H1 (cell line): ENCODE measurements at regions not wholly inside any gene's neighbourhood (a gene's known extent, or its start where the extent isn't known, plus 50 kb on each side); places are given as distances from the start of the nearest gene placed in this dataset.

Source experiments
- CTCF ChIA-PET: fragments of 300-600 bp; sonication (Branson Sonifier 250); formaldehyde crosslinking; loops from one replicate; lab custom pipeline; 2021; ENCODE audit not compliant: partially characterized antibody; lab: Charles Lee
- POLR2A ChIA-PET: fragments of 300-600 bp; sonication (Branson Sonifier 250); formaldehyde crosslinking; loops from one replicate; lab custom pipeline; 2021; ENCODE audit warnings: inconsistent platforms; ENCODE audit not compliant: partially characterized antibody; lab: Charles Lee
- DNase-seq, 2 experiments: peaks; one replicate each; pipeline versions ENCODE4 v3.0.0 to v3.0.0-alpha.2; 2010 to 2022; ENCODE audit warnings: low spot score in 2 of 2, low read depth in 1 of 2, mixed read lengths in 1 of 2
- FAIRE-seq: peaks from 2 replicates; lab custom pipeline; 2011; peaks lifted over from hg19 to GRCh38; lab: Jason Lieb, UNC
- H2AFZ ChIP-seq: 2 replicates; pipeline ENCODE4 v1.8.1; 2012; ENCODE audit warnings: low read length, inconsistent platforms
- H2AK5ac ChIP-seq: 2 replicates; pipeline ENCODE4 v1.6.1; 2013; ENCODE audit warnings: low read depth, low read length
- H2BK120ac ChIP-seq: replicated peaks from 2 replicates; pipeline ENCODE3; 2013; ENCODE audit warnings: low read depth, low read length, inconsistent platforms
- H2BK12ac ChIP-seq: 2 replicates; pipeline ENCODE4 v1.6.1; 2013; ENCODE audit warnings: low read depth, low read length
- H2BK15ac ChIP-seq: 2 replicates; pipeline ENCODE4 v1.6.1; 2013; ENCODE audit warnings: low read length
- H2BK20ac ChIP-seq: 2 replicates; pipeline ENCODE4 v1.6.1; 2013; ENCODE audit warnings: low read length
- H2BK5ac ChIP-seq: 2 replicates; pipeline ENCODE4 v1.6.1; 2013; ENCODE audit warnings: low read depth, low read length
- H3K14ac ChIP-seq: 2 replicates; pipeline ENCODE4 v1.6.1; 2013; ENCODE audit warnings: inconsistent platforms; ENCODE audit not compliant: insufficient read length
- H3K18ac ChIP-seq: 2 replicates; pipeline ENCODE4 v1.6.1; 2013; ENCODE audit warnings: low read length; ENCODE audit errors: extremely low read depth
- H3K23ac ChIP-seq: 2 replicates; pipeline ENCODE4 v1.6.1; 2013; ENCODE audit warnings: inconsistent platforms; ENCODE audit not compliant: insufficient read length
- H3K23me2 ChIP-seq: 2 replicates; pipeline ENCODE4 v1.6.1; 2013; ENCODE audit warnings: low read depth, low read length
- H3K27ac ChIP-seq: 2 replicates; pipeline ENCODE4 v1.6.1; 2011; ENCODE audit warnings: low read depth, low read length, inconsistent platforms
- H3K27me3 ChIP-seq, 4 experiments: replicated peaks in 1 of 4; 1 replicate in 1 of 4; 2 replicates in 3 of 4; pipeline versions ENCODE4 v1.6.1 to v1.8.1; 2011 to 2013; ENCODE audit warnings: low read length in 3 of 4, mild to moderate bottlenecking in 3 of 4, inconsistent platforms in 2 of 4, mixed read lengths in 2 of 4, moderate library complexity in 1 of 4; ENCODE audit not compliant: control insufficient read depth in 3 of 4, insufficient read depth in 3 of 4; ENCODE audit errors: extremely low read depth in 1 of 4
- H3K36me3 ChIP-seq, 4 experiments: 2 replicates each; pipeline versions ENCODE4 v1.6.1 to v1.8.1; 2011 to 2013; ENCODE audit warnings: mild to moderate bottlenecking in 4 of 4, low read length in 3 of 4, moderate library complexity in 2 of 4, control low read depth in 1 of 4, inconsistent platforms in 1 of 4; ENCODE audit not compliant: insufficient read depth in 4 of 4, control insufficient read depth in 2 of 4
- H3K4ac ChIP-seq: replicated peaks from 2 replicates; pipeline ENCODE3; 2013; ENCODE audit warnings: low read length, low read depth, mixed read lengths, inconsistent platforms; ENCODE audit not compliant: insufficient read length
- H3K4me1 ChIP-seq, 4 experiments: replicated peaks in 1 of 4; 1 replicate in 1 of 4; 2 replicates in 3 of 4; pipeline versions ENCODE4 v1.6.1 to v1.8.1; 2011 to 2013; ENCODE audit warnings: low read length in 3 of 4, inconsistent platforms in 2 of 4, mixed read lengths in 1 of 4; ENCODE audit not compliant: insufficient read depth in 4 of 4, control insufficient read depth in 3 of 4
- H3K4me2 ChIP-seq, 2 experiments: 2 replicates each; pipeline versions ENCODE4 v1.6.1 to v1.8.1; 2011 to 2013; ENCODE audit warnings: low read depth in 2 of 2, low read length in 2 of 2, control low read depth in 1 of 2, inconsistent platforms in 1 of 2, mild to moderate bottlenecking in 1 of 2; ENCODE audit not compliant: insufficient read depth in 1 of 2
- H3K4me3 ChIP-seq, 4 experiments: fragments of 200-600, 300-600 bp in 1 of 4; sonication (generic), shearing (Covaris generic), sonication (Bioruptor Twin) in 1 of 4; 2 replicates each; pipeline versions ENCODE4 v1.5.1 to v1.8.1; 2011 to 2016; ENCODE audit warnings: low read length in 4 of 4, low read depth in 3 of 4, control low read depth in 2 of 4, inconsistent platforms in 2 of 4, mild to moderate bottlenecking in 2 of 4, mixed read lengths in 1 of 4, moderate library complexity in 1 of 4; ENCODE audit not compliant: insufficient read depth in 2 of 4; ENCODE audit errors: extremely low read depth in 1 of 4
- H3K56ac ChIP-seq: replicated peaks from 2 replicates; pipeline ENCODE3; 2013; ENCODE audit warnings: low read depth, mild to moderate bottlenecking, mixed read lengths, low read length, inconsistent platforms; ENCODE audit not compliant: insufficient read length
- H3K79me1 ChIP-seq: 2 replicates; pipeline ENCODE4 v1.6.1; 2013; ENCODE audit warnings: low read depth, low read length, control low read depth
- H3K79me2 ChIP-seq, 2 experiments: 2 replicates each; pipeline versions ENCODE4 v1.6.1 to v1.8.1; 2012 to 2013; ENCODE audit warnings: low read length in 2 of 2, mild to moderate bottlenecking in 2 of 2, inconsistent platforms in 1 of 2; ENCODE audit not compliant: insufficient read depth in 2 of 2, control insufficient read depth in 1 of 2
- H3K9ac ChIP-seq, 4 experiments: replicated peaks in 1 of 4; 1 replicate in 1 of 4; 2 replicates in 3 of 4; pipeline versions ENCODE4 v1.6.1 to v1.8.1; 2011 to 2013; ENCODE audit warnings: low read depth in 3 of 4, low read length in 3 of 4, control low read depth in 2 of 4, mild to moderate bottlenecking in 2 of 4, moderate library complexity in 2 of 4, inconsistent platforms in 1 of 4; ENCODE audit errors: extremely low read depth in 1 of 4
- H3K9me3 ChIP-seq, 2 experiments: 2 replicates each; pipeline versions ENCODE4 v1.6.1 to v1.8.1; 2012 to 2013; ENCODE audit warnings: mild to moderate bottlenecking in 2 of 2, moderate library complexity in 2 of 2, control low read depth in 1 of 2, inconsistent platforms in 1 of 2, low read depth in 1 of 2, low read length in 1 of 2, mixed read lengths in 1 of 2; ENCODE audit not compliant: insufficient read depth in 2 of 2
- H4K20me1 ChIP-seq, 2 experiments: replicated peaks in 1 of 2; 2 replicates each; pipeline versions ENCODE3 to v1.8.1; 2011 to 2013; ENCODE audit warnings: inconsistent platforms in 2 of 2, low read length in 2 of 2, mild to moderate bottlenecking in 1 of 2; ENCODE audit not compliant: insufficient read depth in 2 of 2, control insufficient read depth in 1 of 2
- H4K5ac ChIP-seq: 2 replicates; pipeline ENCODE4 v1.6.1; 2013; ENCODE audit warnings: low read length, low read depth, mixed read lengths, inconsistent platforms; ENCODE audit not compliant: insufficient read length
- H4K8ac ChIP-seq: 2 replicates; pipeline ENCODE4 v1.8.0; 2013; ENCODE audit warnings: mild to moderate bottlenecking, moderate library complexity, low read length, inconsistent platforms; ENCODE audit not compliant: insufficient read depth; ENCODE audit errors: extremely low read depth
- H4K91ac ChIP-seq: replicated peaks from 2 replicates; pipeline ENCODE3; 2013; ENCODE audit warnings: low read length, mixed read lengths, inconsistent platforms; ENCODE audit not compliant: insufficient read length
- BACH1 ChIP-seq: IDR thresholded peaks from 2 replicates; pipeline ENCODE4 v1.6.1; 2012; ENCODE audit warnings: low read length, improper control_type of control experiment
- CHD2 ChIP-seq: IDR thresholded peaks from 2 replicates; pipeline ENCODE4 v1.6.1; 2012; ENCODE audit warnings: low read length, improper control_type of control experiment
- CTBP2 ChIP-seq: IDR thresholded peaks from 2 replicates; pipeline ENCODE4 v1.7.0; 2011; ENCODE audit warnings: borderline replicate concordance, mild to moderate bottlenecking, moderate library complexity, mixed read lengths, low read length; ENCODE audit not compliant: insufficient read depth, insufficient read length
- WGBS, 2 experiments: shearing (Covaris generic) in 1 of 2; methylation state at CpG; one replicate each; pipeline versions ENCODE4 v1.1.6 to v1.1.7; 2013 to 2015; ENCODE audit warnings: low lambda C conversion rate in 2 of 2, mixed read lengths in 2 of 2, inconsistent platforms in 1 of 2, low coverage in 1 of 2, missing lambda C conversion rate in 1 of 2; ENCODE audit not compliant: insufficient replicate concordance in 2 of 2, insufficient coverage in 1 of 2, insufficient read length in 1 of 2; ENCODE audit errors: extremely low coverage in 1 of 2, missing lambda C conversion rate in 1 of 2; 5-methylcytosine and 5-hydroxymethylcytosine counted together

- no peak overlapping the region for H3K9ac ChIP-seq
- no peak overlapping the region for H3K27ac ChIP-seq
- no peak overlapping the region for H3K4me2 ChIP-seq
- no peak overlapping the region for H4K5ac ChIP-seq
- H3K23me2 ChIP-seq, result no peaks in the 10 kb centered on the region
- no peak overlapping the region for H2BK12ac ChIP-seq
- no peaks in the 10 kb centered on the region for H3K4me1 ChIP-seq
- no peak overlapping the region for H3K56ac ChIP-seq
- no peak overlapping the region for H3K18ac ChIP-seq
- H3K79me2 ChIP-seq, result no peaks in the 10 kb centered on the region
- no peak overlapping the region for H2BK5ac ChIP-seq
- no peaks in the 10 kb centered on the region for H4K20me1 ChIP-seq
- no peak overlapping the region for H2AFZ ChIP-seq
- H3K79me1 ChIP-seq, result no peaks in the 10 kb centered on the region
- H4K8ac ChIP-seq, result no peak overlapping the region
- DNase-seq (no peak), FAIRE-seq (no peak)
- H2BK15ac ChIP-seq, result no peak overlapping the region
- WGBS, 2 experiments, result 86% methylated on average over 1 of the region's 1 CpG; no CpG with 5 or more reads in 1 of the 2 experiments
- ChIA-PET POLR2A (no interaction called here), CTCF (interaction anchor here (0.7 kb wide), 1 partner anchor 12 kb away, joined by 3 read pairs; no protein-coding TSS in a partner anchor)
- H3K14ac ChIP-seq, result no peak overlapping the region
- H4K91ac ChIP-seq, result no peak overlapping the region
- no peak overlapping the region for H3K4ac ChIP-seq
- no peaks in the 10 kb centered on the region for H3K36me3 ChIP-seq
- H2BK20ac ChIP-seq, result no peak overlapping the region
- H3K9me3 ChIP-seq, result no peaks in the 10 kb centered on the region
- no peaks in the 10 kb centered on the region for H3K27me3 ChIP-seq
- no peak overlapping the region for H3K23ac ChIP-seq
- H2BK120ac ChIP-seq, result no peak overlapping the region
- no peak overlapping the region for H3K4me3 ChIP-seq
- no peak overlapping the region for H2AK5ac ChIP-seq
- TF ChIP-seq CHD2 (no peak), CTBP2 (no peak), BACH1 (no peak)
Measured at GRCh38 chr11:29171360-29171950, 845.4 kb downstream of the KCNA4 start.
